ENCODE measurements at regions not wholly inside any gene's neighbourhood (a gene's known extent, or its start where the extent isn't known, plus 50 kb on each side); places are given as distances from the start of the nearest gene placed in this dataset.
"Not testable (repeated sequence)": the region's sequence is repeated elsewhere in the genome, so short reads cannot be mapped to it uniquely, and the experiment has no call there.

- not testable (repeated sequence) for DNase-seq (ENCODE audit: low read depth, low spot score)
These were observed 58.3 kb downstream of the ART5 start for GRCh38 chr11:3583476-3583875.

- DNase-seq (ENCODE audit: low read depth, low spot score), result not testable (repeated sequence)
These were observed 60.4 kb downstream of the ART5 start for GRCh38 chr11:3581389-3581725.

GRCh38 chr11:3580487-3581388, 61.1 kb downstream of the ART5 start:
- DNase-seq (ENCODE audit: low read depth, low spot score), result not testable (repeated sequence)

- not testable (repeated sequence) for DNase-seq (ENCODE audit: low read depth, low spot score)
These were observed 62.0 kb downstream of the ART5 start for GRCh38 chr11:3579600-3580459.

DNA sequence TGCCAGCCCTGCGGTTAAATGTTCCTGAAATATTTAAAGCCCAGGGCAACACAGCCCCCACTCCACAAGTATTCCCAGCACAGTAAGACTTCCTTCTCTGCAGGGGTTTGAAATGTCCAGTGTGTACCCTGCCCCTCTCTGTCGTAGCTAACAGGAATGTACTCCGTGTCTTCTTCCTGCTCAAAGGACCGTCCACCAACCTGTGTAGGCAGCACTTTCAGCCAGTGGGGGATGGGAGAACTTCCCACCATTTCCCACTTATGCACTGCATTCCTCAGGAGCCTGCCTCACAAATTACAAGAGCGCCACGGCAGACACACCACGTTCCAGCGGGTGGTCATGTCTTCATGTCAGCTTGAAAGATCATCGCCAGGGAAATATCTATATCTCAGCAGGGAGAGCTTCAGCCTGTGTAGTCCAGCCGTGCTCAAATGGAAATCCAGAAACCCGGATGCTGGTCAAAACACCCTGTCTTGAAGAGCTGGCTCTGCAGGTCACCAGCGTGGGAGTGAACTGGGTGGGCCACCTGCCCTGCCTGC, 65.7 kb downstream of the ART5 start:
- DNase-seq (ENCODE audit: low read depth, low spot score), result not testable (repeated sequence)

- DNase-seq (ENCODE audit: low read depth, low spot score), result not testable (repeated sequence)
These were observed 68.7 kb downstream of the ART5 start for GRCh38 chr11:3572976-3573647.

- DNase-seq (ENCODE audit: low read depth, low spot score), result not testable (repeated sequence)
These were observed 70.0 kb downstream of the ART5 start for GRCh38 chr11:3571752-3572151.

- DNase-seq (ENCODE audit: low read depth, low spot score), result not testable (repeated sequence)
These were observed 76.0 kb downstream of the ART5 start for GRCh38 chr11:3565838-3566237.

GRCh38 chr11:3564383-3564782, 77.4 kb downstream of the ART5 start:
- DNase-seq (ENCODE audit: low read depth, low spot score), result not testable (repeated sequence)

- not testable (repeated sequence) for DNase-seq (ENCODE audit: low read depth, low spot score)
These were observed 87.2 kb downstream of the ART5 start for GRCh38 chr11:3554621-3555020.

- not testable (repeated sequence) for DNase-seq (ENCODE audit: low read depth, low spot score)
These were observed 96.8 kb downstream of the ART5 start for GRCh38 chr11:3544990-3545389.

- not testable (repeated sequence) for DNase-seq (ENCODE audit: low read depth, low spot score)
These were observed 103.6 kb downstream of the ART5 start for GRCh38 chr11:3538220-3538619.

GRCh38 chr11:3537254-3537653, 104.5 kb downstream of the ART5 start:
- DNase-seq (ENCODE audit: low read depth, low spot score), result not testable (repeated sequence)

- DNase-seq (ENCODE audit: low read depth, low spot score), result not testable (repeated sequence)
These were observed 108.8 kb downstream of the ART5 start for GRCh38 chr11:3532958-3533357.

GRCh38 chr11:3531280-3531679, 110.5 kb downstream of the ART5 start:
- DNase-seq (ENCODE audit: low read depth, low spot score), result not testable (repeated sequence)

DNA sequence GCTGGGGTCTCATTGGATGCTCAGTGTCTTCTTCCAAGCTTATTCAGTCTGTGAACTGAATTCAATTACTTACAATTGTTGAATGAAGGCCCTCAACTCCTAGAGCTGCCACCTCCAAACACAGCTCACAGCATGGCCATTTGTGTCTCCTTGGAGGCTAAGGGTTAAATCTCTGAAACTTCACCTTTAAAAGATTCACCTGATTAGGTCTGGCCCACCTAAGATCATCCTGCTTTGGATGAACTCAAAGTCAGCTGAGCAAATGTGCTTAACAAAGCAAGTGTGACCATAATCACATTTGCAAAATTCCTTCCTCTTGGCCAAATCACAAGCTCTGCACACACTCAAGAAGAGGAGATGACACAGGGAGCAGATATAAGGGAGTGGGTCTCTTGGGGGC, 118.2 kb downstream of the ART5 start:
- not testable (repeated sequence) for DNase-seq (ENCODE audit: low read depth, low spot score)

DNA sequence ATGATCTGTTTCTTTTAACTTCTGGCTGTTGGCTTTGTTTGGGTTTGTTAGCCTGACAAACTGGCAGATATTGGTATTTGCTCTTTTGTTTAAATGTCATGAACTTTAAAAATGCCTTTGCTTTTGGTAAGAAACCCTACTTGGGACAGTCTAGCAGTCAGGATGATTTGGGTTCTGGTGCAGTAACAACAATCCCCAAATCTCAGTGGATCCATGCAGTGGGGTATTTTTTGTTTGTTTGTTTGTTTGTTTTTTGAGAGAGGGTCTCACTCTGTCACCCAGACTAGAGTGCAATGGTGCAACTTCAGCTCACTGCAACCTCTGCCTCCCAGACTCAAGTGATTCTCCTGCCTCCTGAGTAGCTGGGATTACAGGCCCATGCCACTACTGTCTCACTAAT, 120.9 kb downstream of the ART5 start:
- not testable (repeated sequence) for DNase-seq (ENCODE audit: low read depth, low spot score)

DNA sequence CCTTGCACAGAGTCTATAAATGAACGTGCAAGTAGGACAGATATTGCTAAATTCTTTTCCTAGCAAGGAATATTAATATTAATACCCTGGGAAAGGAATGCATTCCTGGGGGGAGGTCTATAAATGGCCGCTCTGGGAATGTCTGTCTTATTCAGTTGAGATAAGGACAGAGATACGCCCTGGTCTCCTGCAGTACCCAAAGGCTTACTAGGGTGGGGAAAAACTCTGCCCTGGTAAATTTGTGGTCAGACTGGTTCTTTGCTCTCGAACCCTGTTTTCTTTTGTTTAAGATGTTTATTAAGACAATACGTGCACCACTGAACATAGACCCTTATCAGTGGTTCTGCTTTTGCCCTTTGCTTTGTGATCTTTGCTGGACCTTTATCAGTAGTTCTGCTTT, 122.0 kb downstream of the ART5 start:
- not testable (repeated sequence) for DNase-seq (ENCODE audit: low read depth, low spot score)

DNA sequence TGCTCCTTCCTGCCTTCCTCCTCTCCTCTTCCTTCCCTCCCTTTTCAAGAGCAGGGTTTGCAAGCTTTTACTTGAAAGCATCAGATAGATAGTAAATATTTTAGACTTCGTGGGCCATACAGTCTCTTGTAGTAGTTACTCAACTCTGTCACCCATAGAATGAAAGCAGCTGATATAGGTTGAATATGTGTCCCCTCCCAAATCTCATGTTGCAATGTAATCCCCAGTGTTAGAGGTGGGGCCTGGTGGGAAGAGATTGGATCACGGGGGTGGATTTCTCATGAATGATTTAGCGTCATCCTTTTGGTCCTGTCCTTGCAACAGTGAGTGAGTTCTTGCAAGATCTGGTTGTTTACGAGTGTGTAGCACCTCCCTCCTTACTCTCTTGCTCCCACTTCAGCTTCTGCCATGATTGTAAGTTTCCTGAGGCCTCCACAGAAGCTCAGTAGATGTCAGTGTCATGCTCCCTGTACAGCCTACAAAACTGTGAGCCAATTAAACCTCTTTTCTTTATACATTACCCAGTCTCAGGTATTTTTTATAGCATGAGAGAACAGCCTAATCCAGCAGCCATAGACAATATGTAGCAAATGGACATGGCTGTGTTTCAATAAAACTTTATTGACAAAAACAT, 124.7 kb downstream of the ART5 start:
- DNase-seq (ENCODE audit: low read depth, low spot score), result not testable (repeated sequence)

DNA sequence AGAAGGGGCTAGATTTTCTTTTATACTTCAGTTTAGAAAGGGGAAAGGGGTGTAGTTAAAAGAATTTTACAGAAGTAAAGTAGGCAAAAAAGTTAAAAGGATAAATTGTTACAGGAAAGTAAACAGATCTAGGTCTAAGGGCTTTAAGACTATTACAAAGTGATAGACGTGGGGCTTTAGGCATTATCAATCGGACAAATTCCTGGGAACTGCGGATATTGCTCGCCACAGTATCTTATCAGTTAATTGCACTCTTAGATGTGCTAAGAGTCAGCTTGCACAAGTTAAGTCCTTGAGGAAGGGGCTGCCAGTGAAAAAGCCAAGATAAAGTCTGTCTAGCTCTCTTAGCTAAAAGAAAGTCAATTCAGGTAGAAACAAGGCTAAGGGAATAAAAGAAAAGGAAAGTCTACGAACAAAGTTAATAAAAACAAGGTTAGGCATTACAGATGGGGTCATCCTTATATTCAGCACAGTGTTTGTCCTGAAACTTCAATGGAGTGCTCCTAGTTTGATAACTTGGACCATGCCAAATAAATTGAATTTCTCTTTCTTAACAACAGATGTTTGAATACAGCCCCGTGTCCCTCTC, 125.4 kb downstream of the ART5 start:
- not testable (repeated sequence) for DNase-seq (ENCODE audit: low read depth, low spot score)

Data from pulmonary artery endothelial cell (primary cell).